HUES64 (cell line): ENCODE measurements at regions not wholly inside any gene's neighbourhood (a gene's known extent, or its start where the extent isn't known, plus 50 kb on each side); places are given as distances from the start of the nearest gene placed in this dataset.

ENCODE experiments used
- H3K27ac ChIP-seq: 2 replicates; pipeline ENCODE4 v1.7.0; 2013; ENCODE audit warnings: low read depth, low read length, inconsistent platforms
- H3K27me3 ChIP-seq: 2 replicates; pipeline ENCODE4 v1.6.1; 2013; ENCODE audit warnings: mild to moderate bottlenecking, low read length; ENCODE audit not compliant: insufficient read depth
- H3K36me3 ChIP-seq: 2 replicates; pipeline ENCODE4 v1.6.1; 2013; ENCODE audit warnings: mild to moderate bottlenecking, low read length; ENCODE audit not compliant: insufficient read depth
- H3K4me1 ChIP-seq: 2 replicates; pipeline ENCODE4 v1.6.1; 2013; ENCODE audit warnings: mild to moderate bottlenecking, low read length, moderate library complexity; ENCODE audit not compliant: insufficient read depth
- H3K4me3 ChIP-seq: 2 replicates; pipeline ENCODE4 v1.5.1; 2013; ENCODE audit warnings: mild to moderate bottlenecking, low read length, moderate library complexity
- H3K9ac ChIP-seq: 2 replicates; pipeline ENCODE4 v1.6.1; 2013; ENCODE audit warnings: mild to moderate bottlenecking, low read depth, low read length
- H3K9me3 ChIP-seq: 2 replicates; pipeline ENCODE4 v1.6.1; 2013; ENCODE audit warnings: low read depth, low read length; ENCODE audit not compliant: insufficient read depth
- WGBS: fragments of 150-250, 120-280 bp; methylation state at CpG from one replicate; pipeline ENCODE4 v1.1.7; 2013; ENCODE audit warnings: missing lambda C conversion rate; 5-methylcytosine and 5-hydroxymethylcytosine counted together

GRCh38 chr4:32625687-32626337 is 1905.6 kb downstream of the PCDH7 start:
- no peak overlapping the region for H3K27ac ChIP-seq
- 93% methylated on average over 4 of the region's 4 CpGs for WGBS
- H3K9me3 ChIP-seq: no peaks in the 10 kb centered on the region
- no peak overlapping the region for H3K9ac ChIP-seq
- no peaks in the 10 kb centered on the region for H3K36me3 ChIP-seq
- no peaks in the 10 kb centered on the region for H3K4me1 ChIP-seq
- no peaks in the 10 kb centered on the region for H3K27me3 ChIP-seq
- no peak overlapping the region for H3K4me3 ChIP-seq

- Histone ChIP-seq H3K4me1 (0 out of 2 replicates have a peak, but pooled peaks cover 3% of the 10 kb centered on the region), H3K27me3 (no peaks in the 10 kb centered on the region), H3K9me3 (no peaks in the 10 kb centered on the region), H3K36me3 (no peaks in the 10 kb centered on the region), H3K9ac (no peak overlapping the region), H3K4me3 (no peak overlapping the region), H3K27ac (no peak overlapping the region)
- 69% methylated on average over 3 of the region's 3 CpGs for WGBS
Observed at GRCh38 chr4:32631831-32632230, 1911.7 kb downstream of the PCDH7 start.

- H3K27me3 ChIP-seq: no peaks in the 10 kb centered on the region
- no peak overlapping the region for H3K9ac ChIP-seq
- H3K9me3 ChIP-seq: no peaks in the 10 kb centered on the region
- 0 out of 2 replicates have a peak, but pooled peaks cover 3% of the 10 kb centered on the region for H3K4me1 ChIP-seq
- no peak overlapping the region for H3K27ac ChIP-seq
- WGBS: 98% methylated on average over 16 of the region's 17 CpGs
- no peak overlapping the region for H3K4me3 ChIP-seq
- H3K36me3 ChIP-seq: no peaks in the 10 kb centered on the region
Observed at GRCh38 chr4:32633421-32633820, 1913.3 kb downstream of the PCDH7 start.

- no peak overlapping the region for H3K9ac ChIP-seq
- WGBS: 98% methylated on average over 6 of the region's 6 CpGs
Observed at GRCh38 chr4:32645653-32646052, 1925.5 kb downstream of the PCDH7 start.

GRCh38 chr4:32658019-32658418 is 1937.8 kb downstream of the PCDH7 start:
- Histone ChIP-seq H3K4me1 (0 out of 2 replicates have a peak, but pooled peaks cover 6% of the 10 kb centered on the region), H3K4me3 (no peak overlapping the region), H3K36me3 (no peaks in the 10 kb centered on the region), H3K27ac (no peak overlapping the region), H3K9ac (no peak overlapping the region), H3K9me3 (peaks cover 6% of the 10 kb centered on the region), H3K27me3 (no peaks in the 10 kb centered on the region)
- WGBS: 83% methylated on average over 3 of the region's 3 CpGs

More at GRCh38 chr4:32645653-32646052, 1925.5 kb downstream of the PCDH7 start:
- Histone ChIP-seq H3K4me3 (no peak overlapping the region), H3K4me1 (no peaks in the 10 kb centered on the region), H3K27ac (no peak overlapping the region), H3K9me3 (peaks cover 50% of the 10 kb centered on the region), H3K36me3 (no peaks in the 10 kb centered on the region), H3K27me3 (no peaks in the 10 kb centered on the region)

GRCh38 chr4:32661229-32661628 is 1941.1 kb downstream of the PCDH7 start:
- 0 out of 2 replicates have a peak, but pooled peaks cover 6% of the 10 kb centered on the region for H3K4me1 ChIP-seq
- H3K27me3 ChIP-seq: no peaks in the 10 kb centered on the region
- no peak overlapping the region for H3K9ac ChIP-seq
- H3K4me3 ChIP-seq: no peak overlapping the region
- no peaks in the 10 kb centered on the region for H3K36me3 ChIP-seq
- 91% methylated on average over 2 of the region's 3 CpGs for WGBS
- peaks cover 6% of the 10 kb centered on the region for H3K9me3 ChIP-seq
- H3K27ac ChIP-seq: no peak overlapping the region

GRCh38 chr4:32662803-32663202 is 1942.6 kb downstream of the PCDH7 start:
- Histone ChIP-seq H3K4me3 (no peak overlapping the region), H3K36me3 (no peaks in the 10 kb centered on the region), H3K4me1 (0 out of 2 replicates have a peak, but pooled peaks cover 4% of the 10 kb centered on the region), H3K27me3 (no peaks in the 10 kb centered on the region), H3K9ac (no peak overlapping the region), H3K9me3 (peaks cover 6% of the 10 kb centered on the region), H3K27ac (no peak overlapping the region)
- no CpG with 5 or more reads among the region's 2 CpGs for WGBS

- 90% methylated on average over 1 of the region's 1 CpG for WGBS
- Histone ChIP-seq H3K27me3 (no peaks in the 10 kb centered on the region), H3K9ac (no peak overlapping the region), H3K4me1 (no peaks in the 10 kb centered on the region), H3K27ac (no peak overlapping the region), H3K9me3 (no peaks in the 10 kb centered on the region), H3K36me3 (no peaks in the 10 kb centered on the region), H3K4me3 (no peak overlapping the region)
Observed at GRCh38 chr4:32672359-32672758, 1952.2 kb downstream of the PCDH7 start.

GRCh38 chr4:32680946-32681345 is 1960.8 kb downstream of the PCDH7 start:
- Histone ChIP-seq H3K4me1 (peaks cover 23% of the 10 kb centered on the region), H3K9me3 (no peaks in the 10 kb centered on the region), H3K27ac (no peak overlapping the region), H3K27me3 (no peaks in the 10 kb centered on the region), H3K9ac (no peak overlapping the region), H3K36me3 (no peaks in the 10 kb centered on the region), H3K4me3 (no peak overlapping the region)
- 89% methylated on average over 6 of the region's 6 CpGs for WGBS

GRCh38 chr4:32684160-32684559 is 1964.0 kb downstream of the PCDH7 start:
- Histone ChIP-seq H3K4me1 (peaks cover 23% of the 10 kb centered on the region), H3K27ac (peak overlapping the region; percentile 53), H3K9ac (no peak overlapping the region), H3K4me3 (no peak overlapping the region), H3K9me3 (no peaks in the 10 kb centered on the region), H3K36me3 (no peaks in the 10 kb centered on the region), H3K27me3 (no peaks in the 10 kb centered on the region)
- 71% methylated on average over 1 of the region's 1 CpG for WGBS

- WGBS: 96% methylated on average over 3 of the region's 6 CpGs
- Histone ChIP-seq H3K9me3 (no peaks in the 10 kb centered on the region), H3K4me3 (no peak overlapping the region), H3K27ac (no peak overlapping the region), H3K9ac (no peak overlapping the region), H3K27me3 (no peaks in the 10 kb centered on the region), H3K4me1 (peaks cover 23% of the 10 kb centered on the region), H3K36me3 (no peaks in the 10 kb centered on the region)
Observed at GRCh38 chr4:32686123-32686522, 1966.0 kb downstream of the PCDH7 start.

- H3K4me1 ChIP-seq: peaks cover 7% of the 10 kb centered on the region
- WGBS: 100% methylated on average over 1 of the region's 3 CpGs
- H3K4me3 ChIP-seq: no peak overlapping the region
- H3K9ac ChIP-seq: no peak overlapping the region
- no peaks in the 10 kb centered on the region for H3K36me3 ChIP-seq
- H3K27ac ChIP-seq: no peak overlapping the region
- H3K27me3 ChIP-seq: no peaks in the 10 kb centered on the region
- H3K9me3 ChIP-seq: no peaks in the 10 kb centered on the region
Observed at GRCh38 chr4:32689518-32689917, 1969.3 kb downstream of the PCDH7 start.
